Stimulated activated naive CD4-positive, alpha-beta T cell (primary cell): ENCODE measurements at regions not wholly inside any gene's neighbourhood (a gene's known extent, or its start where the extent isn't known, plus 50 kb on each side); places are given as distances from the start of the nearest gene placed in this dataset.
"Not testable (repeated sequence)": the region's sequence is repeated elsewhere in the genome, so short reads cannot be mapped to it uniquely, and the experiment has no call there.

Experiments
- DNase-seq, 6 experiments: peaks; one replicate each; lab custom pipeline; 2025; lab: John Stamatoyannopoulos, UW

- DNase-seq, result peak in 1 of 6 experiments; percentile 7
These were observed 133.0 kb downstream of the GPX5 start for GRCh38 chr6:28658475-28659249.

GRCh38 chr6:28659250-28659566 lies 133.5 kb downstream of the GPX5 start:
- DNase-seq, result no peak

- DNase-seq, result no peak
These were observed 135.5 kb downstream of the GPX5 start for GRCh38 chr6:28661097-28661713.

- no peak for DNase-seq
These were observed 139.3 kb downstream of the GPX5 start for GRCh38 chr6:28664870-28665396.

GRCh38 chr6:28673417-28673786 lies 147.7 kb downstream of the GPX5 start:
- no peak for DNase-seq

GRCh38 chr6:28673787-28674671 lies 148.3 kb downstream of the GPX5 start:
- DNase-seq, result peak in 1 of 6 experiments; percentile 27

GRCh38 chr6:28675600-28675999 lies 149.9 kb downstream of the GPX5 start:
- no peak for DNase-seq

- no peak for DNase-seq
These were observed 156.9 kb downstream of the GPX5 start for GRCh38 chr6:28682542-28682941.

GRCh38 chr6:28682956-28683685 lies 157.4 kb downstream of the GPX5 start:
- DNase-seq, result not testable (repeated sequence)

- peak in 3 of 6 experiments; percentile 2 to 39 (median 28) for DNase-seq
These were observed 158.4 kb downstream of the GPX5 start for GRCh38 chr6:28683945-28684538.

GRCh38 chr6:28685960-28686359 lies 160.3 kb downstream of the GPX5 start:
- not testable (repeated sequence) for DNase-seq

- peak in 5 of 6 experiments; percentile 19 to 72 (median 39) for DNase-seq
These were observed 160.9 kb downstream of the GPX5 start for GRCh38 chr6:28686446-28687027.

GRCh38 chr6:28687309-28687981 lies 161.8 kb downstream of the GPX5 start:
- DNase-seq, result not testable (repeated sequence)

- DNase-seq, result not testable (repeated sequence)
These were observed 166.3 kb downstream of the GPX5 start for GRCh38 chr6:28691991-28692390.

- DNase-seq, result no peak
These were observed 167.5 kb downstream of the GPX5 start for GRCh38 chr6:28693033-28693750.

GRCh38 chr6:28693751-28694443 lies 168.2 kb downstream of the GPX5 start:
- DNase-seq, result peak in 1 of 6 experiments; percentile 2

- no peak for DNase-seq
These were observed 170.0 kb downstream of the GPX5 start for GRCh38 chr6:28695715-28696114.

GRCh38 chr6:28696167-28696566 lies 170.5 kb downstream of the GPX5 start:
- no peak for DNase-seq

GRCh38 chr6:28696682-28697081 lies 171.0 kb downstream of the GPX5 start:
- DNase-seq, result no peak
